Heart right ventricle (tissue), 16 donors: ENCODE measurements at regions not wholly inside any gene's neighbourhood (a gene's known extent, or its start where the extent isn't known, plus 50 kb on each side); places are given as distances from the start of the nearest gene placed in this dataset.
"Not testable (repeated sequence)": the region's sequence is repeated elsewhere in the genome, so short reads cannot be mapped to it uniquely, and the experiment has no call there.

Source experiments
- ATAC-seq, 8 donors: fragments of 200-7000 bp; cut with Tn5 transposase; one replicate each; pipeline ENCODE4 v1.9.1; 2020; ENCODE audit warnings: mild to moderate bottlenecking in 8 of 8, moderate library complexity in 8 of 8, moderate number of reproducible peaks in 1 of 8
- DNase-seq, 2 donors: peaks; one replicate each; pipeline ENCODE4 v3.0.0-alpha.2; 2020
- H3K27ac ChIP-seq, 10 donors: fragments of 200-600 bp; sonication (generic) in 2 of 10; one replicate each; pipeline versions ENCODE4 v1.5.0 to v1.8.0; 2020 to 2022; ENCODE audit warnings: mild to moderate bottlenecking in 3 of 10
- H3K27me3 ChIP-seq, 7 donors: fragments of 200-600 bp; one replicate each; pipeline ENCODE4 v1.8.0; 2021 to 2022; ENCODE audit warnings: mild to moderate bottlenecking in 2 of 7
- H3K36me3 ChIP-seq, 9 donors: fragments of 200-600 bp; sonication (generic) in 1 of 9; one replicate each; pipeline versions ENCODE4 v1.5.0 to v1.8.0; 2020 to 2022; ENCODE audit warnings: mild to moderate bottlenecking in 2 of 9
- H3K4me1 ChIP-seq, 9 donors: fragments of 200-600 bp; sonication (generic) in 1 of 9; one replicate each; pipeline versions ENCODE4 v1.5.0 to v1.8.0; 2020 to 2022; ENCODE audit warnings: mild to moderate bottlenecking in 4 of 9
- H3K4me3 ChIP-seq, 10 donors: fragments of 200-600 bp; sonication (generic) in 2 of 10; one replicate each; pipeline versions ENCODE4 v1.5.0 to v1.8.0; 2020 to 2022; ENCODE audit warnings: mild to moderate bottlenecking in 7 of 10, moderate library complexity in 2 of 10
- H3K9me3 ChIP-seq, 11 donors: fragments of 200-600 bp in 10 of 11; sonication (generic) in 2 of 11; one replicate each; pipeline versions ENCODE4 v1.5.0 to v1.8.0; 2013 to 2022; ENCODE audit warnings: mild to moderate bottlenecking in 2 of 11, control low read depth in 1 of 11, moderate library complexity in 1 of 11
- CTCF ChIP-seq, 9 donors: fragments of 200-600 bp; sonication (generic) in 2 of 9; IDR thresholded peaks; one replicate each; pipeline versions ENCODE4 v1.5.0 to v1.8.0; 2021 to 2022; ENCODE audit warnings: antibody characterized with exemption in 9 of 9, mild to moderate bottlenecking in 5 of 9, moderate library complexity in 1 of 9
- WGBS, 2 donors: extraction: QIAGEN DNeasy Blood & Tissue Kit; methylation state at CpG; one replicate each; pipeline ENCODE4 v1.1.7; 2013; ENCODE audit warnings: inconsistent platforms in 1 of 2; 5-methylcytosine and 5-hydroxymethylcytosine counted together
- intact Hi-C, 10 donors: fragments of 100-400 bp; cut with DNase I; formaldehyde crosslinking; loops; one replicate each; pipeline versions ENCODE4 v1.11.1 to v1.14.2; 2022
- donor health status: Arrhythmogenic right ventricular cardiomyopathy.
- donor health status: ischemic (EF 13 %, LVEDD 7.1; RV severe dilation, severe dysfunction).
- donor health status: healthy with polysubstance abuse.
- donor health status: DM: no; HTN: yes; CAD: no.
- donor health status: DM: no; HTN: no; CAD: no.
- donor health status: ischemic (EF 25% LVEDD 6.9; RV normal size, moderate dysfunction).
- donor health status: ischemic (EF 25% LVEDD 5.7; RV mildly dilated, moderate dysfunction).
- donor health status: healthy.
- donor health status: DM: yes; HTN: yes; CAD: no.
- donor health status: Ischemic cardiomyopathy.
- donor health status: ischemic (EF 35%, LVEDD 5.7; RV mildly dilated, moderate dysfunction).
- donor health status: nonischemic (EF 11% LVEDD 7.7; RV severe dilation, severe dysfunction).
- donor health status: DM: yes; HTN: yes; CAD: no.
- donor health status: PGD.
- donor health status: ischemic (EF 29% LVEDD 5.4; RV normal size, mild dysfunction).
- donor health status: nonischemic (EF 23%, LVEDD 6.1; RV moderate dilation, normal function).

- H3K27ac ChIP-seq: no peak overlapping the region
- no peak overlapping the region for H3K4me3 ChIP-seq
- intact Hi-C loops: no loop called here
- no peaks in the 10 kb centered on the region for H3K27me3 ChIP-seq
- no peak for TF ChIP-seq CTCF (IDR thresholded peaks at IDR 0.05)
- ATAC-seq (no peak), DNase-seq (no peak)
- no peaks in the 10 kb centered on the region for H3K36me3 ChIP-seq
- H3K9me3 ChIP-seq: peaks cover 0 to 9% (median 0%) of the 10 kb centered on the region in 11 donors
- no peaks in the 10 kb centered on the region for H3K4me1 ChIP-seq
- WGBS, 2 donors: 72 to 81% methylated on average over 5 of the region's 5 CpGs
These were observed 650.9 kb downstream of the CCDC85A start for GRCh38 chr2:56834686-56835085.

- H3K36me3 ChIP-seq, H3K27me3 ChIP-seq, H3K4me3 ChIP-seq, H3K27ac ChIP-seq, DNase-seq, ATAC-seq, H3K4me1 ChIP-seq, intact Hi-C loops: not testable (repeated sequence)
- peaks cover 0 to 37% (median 8%) of the 10 kb centered on the region in 11 donors for H3K9me3 ChIP-seq
These were observed 656.2 kb downstream of the CCDC85A start for GRCh38 chr2:56840009-56840408.

GRCh38 chr2:56860991-56861390 is 677.2 kb downstream of the CCDC85A start:
- H3K27ac ChIP-seq: no peak overlapping the region
- no peak for ATAC-seq
- no peak for TF ChIP-seq CTCF (IDR thresholded peaks at IDR 0.05)

GRCh38 chr2:56871644-56872043 is 687.9 kb downstream of the CCDC85A start:
- Histone ChIP-seq H3K27ac (no peak overlapping the region), H3K36me3 (no peaks in the 10 kb centered on the region), H3K9me3 (peaks cover 0 to 7% (median 0%) of the 10 kb centered on the region in 11 donors), H3K4me1 (no peaks in the 10 kb centered on the region), H3K27me3 (no peaks in the 10 kb centered on the region), H3K4me3 (no peak overlapping the region)
- ATAC-seq (no peak), DNase-seq (no peak)
- 80 to 88% methylated on average over 1 of the region's 1 CpG for WGBS, 2 donors
- TF ChIP-seq CTCF (IDR thresholded peaks at IDR 0.05): no peak
- intact Hi-C loops: no loop called here

More at GRCh38 chr2:56860991-56861390, 677.2 kb downstream of the CCDC85A start:
- Histone ChIP-seq H3K4me3 (no peak overlapping the region), H3K9me3 (peaks cover 0 to 15% (median 0%) of the 10 kb centered on the region in 11 donors), H3K27me3 (no peaks in the 10 kb centered on the region), H3K4me1 (no peaks in the 10 kb centered on the region), H3K36me3 (no peaks in the 10 kb centered on the region)
- intact Hi-C loops: no loop called here
- no peak for DNase-seq

GRCh38 chr2:56874717-56875116 is 690.9 kb downstream of the CCDC85A start:
- DNase-seq: no peak
- peaks cover 0 to 4% (median 0%) of the 10 kb centered on the region in 11 donors for H3K9me3 ChIP-seq
- no peak overlapping the region for H3K27ac ChIP-seq
- TF ChIP-seq CTCF (IDR thresholded peaks at IDR 0.05): no peak
- no peak overlapping the region for H3K4me3 ChIP-seq
- ATAC-seq: no peak
- no peaks in the 10 kb centered on the region for H3K36me3 ChIP-seq
- intact Hi-C loops: no loop called here
- WGBS, 2 donors: 94 to 96% methylated on average over 4 of the region's 4 CpGs
- no peaks in the 10 kb centered on the region for H3K4me1 ChIP-seq
- H3K27me3 ChIP-seq: no peaks in the 10 kb centered on the region
